Nephron (organoid): ENCODE measurements at regions not wholly inside any gene's neighbourhood (a gene's known extent, or its start where the extent isn't known, plus 50 kb on each side); places are given as distances from the start of the nearest gene placed in this dataset.
A peak's percentile ranks its signal among the peaks of the same experiment; 100 is the strongest.

Source experiments
- H3K27ac Mint-ChIP-seq, 3 experiments: 2 replicates each; pipeline ENCODE4 v1.8.0; 2020; ENCODE audit warnings: mixed read lengths in 3 of 3, mild to moderate bottlenecking in 2 of 3, moderate library complexity in 1 of 3
- H3K27me3 Mint-ChIP-seq: 2 replicates; pipeline ENCODE4 v1.8.0; 2021; ENCODE audit warnings: low read depth, mild to moderate bottlenecking, moderate library complexity, mixed read lengths
- H3K36me3 Mint-ChIP-seq: 2 replicates; pipeline ENCODE4 v1.8.0; 2020; ENCODE audit warnings: low read depth, mixed read lengths
- H3K4me1 Mint-ChIP-seq: 2 replicates; pipeline ENCODE4 v1.8.0; 2020; ENCODE audit warnings: mixed read lengths
- H3K4me3 Mint-ChIP-seq, 3 experiments: 2 replicates each; pipeline ENCODE4 v1.8.0; 2020; ENCODE audit warnings: mild to moderate bottlenecking in 3 of 3, mixed read lengths in 3 of 3, moderate library complexity in 2 of 3
- H3K9me3 Mint-ChIP-seq: 2 replicates; pipeline ENCODE4 v1.8.0; 2020; ENCODE audit warnings: mixed read lengths
- CTCF ChIP-seq, 3 experiments: fragments of 200-600 bp; sonication (generic); IDR thresholded peaks; one replicate each; pipeline ENCODE4 v1.5.0; 2021; ENCODE audit warnings: antibody characterized with exemption in 3 of 3; ENCODE audit not compliant: unreplicated experiment in 3 of 3

GRCh38 chr18:39259736-39260135 lies 1694.1 kb upstream of the CELF4 start:
- Mint-ChIP-seq H3K4me1 (no peaks in the 10 kb centered on the region), H3K27ac (no peak overlapping the region)

GRCh38 chr18:39244242-39244641 lies 1678.6 kb upstream of the CELF4 start:
- Mint-ChIP-seq H3K36me3 (no peaks in the 10 kb centered on the region), H3K9me3 (peaks cover 2% of the 10 kb centered on the region), H3K27ac (no peak overlapping the region), H3K27me3 (no peaks in the 10 kb centered on the region), H3K4me3 (no peak overlapping the region), H3K4me1 (no peaks in the 10 kb centered on the region)
- no peak for TF ChIP-seq CTCF (IDR thresholded peaks at IDR 0.05; ENCODE audit: unreplicated experiment in 3 of 3)

More at GRCh38 chr18:39259736-39260135, 1694.1 kb upstream of the CELF4 start:
- Mint-ChIP-seq H3K36me3 (no peaks in the 10 kb centered on the region), H3K4me3 (no peak overlapping the region), H3K27me3 (no peaks in the 10 kb centered on the region), H3K9me3 (peaks cover 7% of the 10 kb centered on the region)
- no peak for TF ChIP-seq CTCF (IDR thresholded peaks at IDR 0.05; ENCODE audit: unreplicated experiment in 3 of 3)

- H3K4me1 Mint-ChIP-seq: no peaks in the 10 kb centered on the region
- TF ChIP-seq CTCF (IDR thresholded peaks at IDR 0.05; ENCODE audit: unreplicated experiment in 3 of 3): no peak
- H3K9me3 Mint-ChIP-seq: peaks cover 5% of the 10 kb centered on the region
- H3K27ac Mint-ChIP-seq: no peak overlapping the region
- H3K27me3 Mint-ChIP-seq: no peaks in the 10 kb centered on the region
- H3K36me3 Mint-ChIP-seq: no peaks in the 10 kb centered on the region
- H3K4me3 Mint-ChIP-seq: no peak overlapping the region
Measured at GRCh38 chr18:39241534-39241933, 1675.9 kb upstream of the CELF4 start.

- H3K9me3 Mint-ChIP-seq: peaks cover 6% of the 10 kb centered on the region
- TF ChIP-seq CTCF (IDR thresholded peaks at IDR 0.05; ENCODE audit: unreplicated experiment in 3 of 3): no peak
- no peaks in the 10 kb centered on the region for H3K27me3 Mint-ChIP-seq
- H3K27ac Mint-ChIP-seq: no peak overlapping the region
- H3K4me1 Mint-ChIP-seq: no peaks in the 10 kb centered on the region
- no peak overlapping the region for H3K4me3 Mint-ChIP-seq
- H3K36me3 Mint-ChIP-seq: peaks cover 3% of the 10 kb centered on the region
Measured at GRCh38 chr18:39238981-39239660, 1673.5 kb upstream of the CELF4 start.

GRCh38 chr18:39235118-39235719 lies 1669.6 kb upstream of the CELF4 start:
- Mint-ChIP-seq H3K27me3 (no peaks in the 10 kb centered on the region), H3K36me3 (peaks cover 3% of the 10 kb centered on the region), H3K27ac (no peak overlapping the region), H3K4me3 (no peak overlapping the region), H3K9me3 (peaks cover 11% of the 10 kb centered on the region), H3K4me1 (peaks cover 9% of the 10 kb centered on the region)
- TF ChIP-seq CTCF (IDR thresholded peaks at IDR 0.05; ENCODE audit: unreplicated experiment in 3 of 3): no peak

DNA sequence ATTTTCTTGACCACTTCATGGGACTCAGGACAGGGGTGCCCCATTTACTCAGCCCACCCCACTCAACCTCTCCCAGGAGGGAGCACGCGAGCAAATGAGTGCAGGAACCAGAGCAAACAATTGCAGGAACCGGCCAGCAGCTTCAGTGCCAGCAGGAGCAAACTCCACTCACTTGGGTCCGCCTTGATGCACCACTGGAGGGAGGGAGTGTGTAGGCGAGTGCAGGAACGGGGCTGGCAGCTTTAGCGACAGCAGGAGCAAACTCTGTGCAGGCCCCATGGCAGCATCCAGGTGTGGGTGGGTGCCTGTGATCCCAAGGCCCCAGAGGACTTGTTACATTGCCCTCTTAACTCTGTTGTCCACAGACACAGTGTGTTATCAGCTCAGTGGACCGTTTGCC lies 1667.3 kb upstream of the CELF4 start:
- peak overlapping the region in 2 of 3 experiments; percentile 14 to 66 for H3K27ac Mint-ChIP-seq
- H3K4me3 Mint-ChIP-seq: no peak overlapping the region
- H3K9me3 Mint-ChIP-seq: peaks cover 15% of the 10 kb centered on the region
- H3K4me1 Mint-ChIP-seq: peaks cover 12% of the 10 kb centered on the region
- peaks cover 3% of the 10 kb centered on the region for H3K36me3 Mint-ChIP-seq
- TF ChIP-seq CTCF (IDR thresholded peaks at IDR 0.05; ENCODE audit: unreplicated experiment in 3 of 3): no peak
- H3K27me3 Mint-ChIP-seq: no peaks in the 10 kb centered on the region
